ENCODE measurements at regions not wholly inside any gene's neighbourhood (a gene's known extent, or its start where the extent isn't known, plus 50 kb on each side); places are given as distances from the start of the nearest gene placed in this dataset.

DNA sequence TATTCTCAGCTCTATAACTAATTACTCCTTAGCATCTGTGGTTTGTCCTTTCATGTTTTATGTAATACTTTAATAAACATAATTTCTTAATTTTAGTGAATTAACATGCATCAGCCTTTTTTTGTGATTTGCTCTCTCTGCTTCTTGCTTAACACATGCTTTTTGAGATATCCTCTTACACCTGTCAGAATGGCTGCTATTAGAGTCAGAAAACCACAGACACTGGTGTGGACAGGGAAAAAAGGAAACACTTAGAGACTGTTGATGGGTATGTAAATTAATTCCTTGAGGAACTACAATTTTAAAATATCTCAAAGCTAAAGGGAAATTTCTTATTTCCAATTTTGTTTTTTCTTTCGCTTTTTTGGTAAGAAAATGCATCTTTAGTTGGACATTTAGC lies 549.0 kb downstream of the ZNF804A start:
- no peaks in the 10 kb centered on the region for H4K20me1 ChIP-seq (replicated peaks; ENCODE audit: control insufficient read depth, extremely low read depth, insufficient read depth, low read length)
- H3K36me3 ChIP-seq (ENCODE audit: control insufficient read depth in 2 of 2, extremely low read depth in 1 of 2, insufficient read depth in 2 of 2, low read length in 2 of 2) = no peaks in the 10 kb centered on the region
- no peak overlapping the region for H3K9ac ChIP-seq (replicated peaks; ENCODE audit: extremely low read depth, insufficient read depth, low read length)
- BruUV-seq (replicated peaks) = no TSS peak
- H3K79me2 ChIP-seq (ENCODE audit: control insufficient read depth, insufficient read depth, low read length) = no peaks in the 10 kb centered on the region
- TF ChIP-seq POLR2AphosphoS5 (IDR thresholded peaks at IDR 0.05; ENCODE audit: insufficient read depth, low read depth, low read length) (no peak), MYC (IDR thresholded peaks at IDR 0.05; ENCODE audit: low read depth, low read length) (no peak), POLR2A (IDR thresholded peaks at IDR 0.05; ENCODE audit: low read depth, low read length) (no peak), GATA2 (IDR thresholded peaks at IDR 0.05; ENCODE audit: insufficient read depth, insufficient read length, low read depth, low read length) (no peak), EZH2 (IDR thresholded peaks at IDR 0.05; ENCODE audit: borderline replicate concordance, low read depth, low read length, severe bottlenecking) (no peak), CTCF (IDR thresholded peaks at IDR 0.05; ENCODE audit: extremely low read depth in 1 of 2, insufficient read depth in 1 of 2, low read depth in 1 of 2, low read length in 2 of 2) (no peak), FOS (IDR thresholded peaks at IDR 0.05; ENCODE audit: borderline replicate concordance, insufficient read depth, low read length) (no peak)
- TF ChIP-seq, protein P1, sequence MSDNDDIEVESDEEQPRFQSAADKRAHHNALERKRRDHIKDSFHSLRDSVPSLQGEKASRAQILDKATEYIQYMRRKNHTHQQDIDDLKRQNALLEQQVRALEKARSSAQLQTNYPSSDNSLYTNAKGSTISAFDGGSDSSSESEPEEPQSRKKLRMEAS (IDR thresholded peaks at IDR 0.05; ENCODE audit: insufficient read depth, insufficient read length) = no peak
- H3K9me3 ChIP-seq (replicated peaks; ENCODE audit: control insufficient read depth, insufficient read depth, low read length) = no peaks in the 10 kb centered on the region
- ChIA-PET POLR2A (no interaction called here), CTCF (no interaction called here)
- H2AFZ ChIP-seq (ENCODE audit: low read depth, low read length) = no peak overlapping the region
- H3K4me2 ChIP-seq (ENCODE audit: insufficient read depth, low read length) = no peak overlapping the region
- dilution Hi-C loops (cut with MboI; ENCODE audit: extremely low pct_ligation_motif_present, low sequenced_read_pairs) = no loop called here
- intact Hi-C loops (cut with micrococcal nuclease) = no loop called here
- no peaks in the 10 kb centered on the region for H3K9me1 ChIP-seq (replicated peaks; ENCODE audit: control insufficient read depth, extremely low read depth, insufficient read depth, low read length)
- no peaks in the 10 kb centered on the region for H3K27me3 ChIP-seq (ENCODE audit: control insufficient read depth in 2 of 2, insufficient read depth in 2 of 2, low read length in 2 of 2)
- FAIRE-seq = no peak
- H3K27ac ChIP-seq (ENCODE audit: insufficient read depth, low read depth, low read length) = no peak overlapping the region
- DNase-seq (ENCODE audit: low read depth, low spot score) = no peak
- no peaks in the 10 kb centered on the region for H3K4me1 ChIP-seq (ENCODE audit: control insufficient read depth, extremely low read depth, insufficient read depth, low read length)
- no peak overlapping the region for H3K4me3 ChIP-seq (replicated peaks in 1 of 3; ENCODE audit: insufficient read depth in 1 of 3, low read depth in 1 of 3, low read length in 3 of 3)

All from endothelial cell of umbilical vein (primary cell).